ENCODE measurements at regions not wholly inside any gene's neighbourhood (a gene's known extent, or its start where the extent isn't known, plus 50 kb on each side); places are given as distances from the start of the nearest gene placed in this dataset.

GRCh38 chr6:48542191-48542590 lies 431.2 kb upstream of the PTCHD4 start:
- no peak for TF ChIP-seq POLR2A (IDR thresholded peaks at IDR 0.05; ENCODE audit: low read depth, low read length)
- TF ChIP-seq CTCF (IDR thresholded peaks at IDR 0.05 in 2 of 3, conservative IDR thresholded peaks at IDR 0.05 in 1 of 3; ENCODE audit: control insufficient read depth in 2 of 3, extremely low read depth in 1 of 3, insufficient read depth in 1 of 3, low read depth in 3 of 3, low read length in 3 of 3) = no peak
- no peak for TF ChIP-seq TCF12 (IDR thresholded peaks at IDR 0.05; ENCODE audit: low read depth, low read length)
- TF ChIP-seq ZNF592 (IDR thresholded peaks at IDR 0.05) = no peak
- TF ChIP-seq MYC (IDR thresholded peaks at IDR 0.05; ENCODE audit: insufficient read depth, insufficient read length, insufficient replicate concordance, low read length, severe bottlenecking) = no peak
- no peak for TF ChIP-seq SUZ12 (IDR thresholded peaks at IDR 0.05; ENCODE audit: unreplicated experiment)
- TF ChIP-seq E2F8 (IDR thresholded peaks at IDR 0.05; ENCODE audit: low read depth, partially characterized antibody) = no peak
- no peak for TF ChIP-seq CREM (IDR thresholded peaks at IDR 0.05; ENCODE audit: low read depth)
- no peak for TF ChIP-seq BCLAF1 (IDR thresholded peaks at IDR 0.05)
- no peak for TF ChIP-seq CREB1 (IDR thresholded peaks at IDR 0.05; ENCODE audit: low read depth)
- no peak for TF ChIP-seq HDAC2 (IDR thresholded peaks at IDR 0.05)
- TF ChIP-seq RAD21 (IDR thresholded peaks at IDR 0.05; ENCODE audit: insufficient read depth, low read depth, low read length) = no peak
- no peak for TF ChIP-seq NFIC (IDR thresholded peaks at IDR 0.05; ENCODE audit: low read depth, low read length)
- no peak for TF ChIP-seq POLR2AphosphoS5 (IDR thresholded peaks at IDR 0.05; ENCODE audit: low read length)

Data from GM12878 (cell line).